SK-N-SH treated with all-trans-retinoic acid at 6 μM for 48 hours (cell line): ENCODE measurements at regions not wholly inside any gene's neighbourhood (a gene's known extent, or its start where the extent isn't known, plus 50 kb on each side); places are given as distances from the start of the nearest gene placed in this dataset.

Source experiments
- ATAC-seq: fragments of 200-7000 bp; cut with Tn5 transposase; 3 replicates; pipeline ENCODE4 v1.9.1; 2020; ENCODE audit warnings: mild to moderate bottlenecking, moderate library complexity
- ARNTL ChIP-seq: fragments of 450-650 bp; formaldehyde crosslinking; IDR thresholded peaks from 2 replicates; pipeline ENCODE4 v1.5.0; 2020; ENCODE audit warnings: low read depth, mild to moderate bottlenecking, moderate library complexity, borderline replicate concordance
- BACH2 ChIP-seq: fragments of 250-450 bp; sonication (Bioruptor Pico); IDR thresholded peaks from 2 replicates; pipeline ENCODE4 v1.9.0; 2021; ENCODE audit warnings: mild to moderate bottlenecking, borderline replicate concordance
- CSDC2 ChIP-seq: fragments of 250-450 bp; sonication (Bioruptor Pico); IDR thresholded peaks from 2 replicates; pipeline ENCODE4 v1.5.0; 2020; ENCODE audit warnings: mild to moderate bottlenecking, moderate library complexity
- ESRRG ChIP-seq: fragments of 250-450 bp; sonication (Bioruptor Pico); IDR thresholded peaks from 2 replicates; pipeline ENCODE4 v1.6.1; 2021; ENCODE audit warnings: mild to moderate bottlenecking
- GLIS3 ChIP-seq: fragments of 250-450 bp; sonication (Bioruptor Pico); IDR thresholded peaks from 2 replicates; pipeline ENCODE4 v1.5.0; 2020; ENCODE audit warnings: mild to moderate bottlenecking, moderate library complexity
- ISL1 ChIP-seq: fragments of 250-450 bp; sonication (Bioruptor Pico); IDR thresholded peaks from 2 replicates; pipeline ENCODE4 v2.1.2; 2022; ENCODE audit warnings: mild to moderate bottlenecking, moderate library complexity
- OSR1 ChIP-seq: fragments of 250-450 bp; sonication (Bioruptor Pico); IDR thresholded peaks from 2 replicates; pipeline ENCODE4 v1.8.0; 2022; ENCODE audit warnings: moderate library complexity, mild to moderate bottlenecking, inconsistent platforms
- PATZ1 ChIP-seq: fragments of 250-450 bp; sonication (Bioruptor Pico); IDR thresholded peaks from 2 replicates; pipeline ENCODE4 v1.8.0; 2020; ENCODE audit warnings: mild to moderate bottlenecking, moderate library complexity, borderline replicate concordance
- RARB ChIP-seq: fragments of 250-450 bp; sonication (Bioruptor Pico); IDR thresholded peaks from 2 replicates; pipeline ENCODE4 v1.8.0; 2021; ENCODE audit warnings: mild to moderate bottlenecking, moderate library complexity
- SNAI2 ChIP-seq: fragments of 250-450 bp; sonication (Bioruptor Pico); IDR thresholded peaks from 2 replicates; pipeline ENCODE4 v1.5.0; 2020; ENCODE audit warnings: mild to moderate bottlenecking, moderate library complexity
- TCF4 ChIP-seq: fragments of 250-450 bp; sonication (Bioruptor Pico); IDR thresholded peaks from 2 replicates; pipeline ENCODE4 v1.8.0; 2021; ENCODE audit warnings: mild to moderate bottlenecking, moderate library complexity, borderline replicate concordance
- TOX ChIP-seq: fragments of 250-450 bp; sonication (Bioruptor Pico); IDR thresholded peaks from 2 replicates; pipeline ENCODE4 v1.8.0; 2021; ENCODE audit warnings: mild to moderate bottlenecking, moderate library complexity, borderline replicate concordance
- ZC3H10 ChIP-seq: fragments of 250-450 bp; sonication (Bioruptor Pico); IDR thresholded peaks from 2 replicates; pipeline ENCODE4 v1.5.1; 2021; ENCODE audit warnings: mild to moderate bottlenecking, moderate library complexity
- ZFP3 ChIP-seq: fragments of 250-450 bp; sonication (Bioruptor Pico); IDR thresholded peaks from 2 replicates; pipeline ENCODE4 v1.5.0; 2020; ENCODE audit warnings: mild to moderate bottlenecking, moderate library complexity
- ZFP30 ChIP-seq: fragments of 450-650 bp; formaldehyde crosslinking; IDR thresholded peaks from 2 replicates; pipeline ENCODE4 v1.5.0; 2022; ENCODE audit warnings: mild to moderate bottlenecking, moderate library complexity
- ZNF565 ChIP-seq: fragments of 450-650 bp; formaldehyde crosslinking; conservative IDR thresholded peaks from 2 replicates; pipeline ENCODE4 v1.5.0; 2020; ENCODE audit warnings: low read depth, mild to moderate bottlenecking, moderate library complexity
- ZNF70 ChIP-seq: fragments of 450-650 bp; formaldehyde crosslinking; IDR thresholded peaks from 2 replicates; pipeline ENCODE4 v1.5.0; 2020; ENCODE audit warnings: mild to moderate bottlenecking, moderate library complexity
- ZNF8 ChIP-seq: fragments of 450-650 bp; formaldehyde crosslinking; IDR thresholded peaks from 2 replicates; pipeline ENCODE4 v1.5.0; 2020; ENCODE audit warnings: mild to moderate bottlenecking, moderate library complexity
- TF ChIP-seq, protein P1 (sequence below): fragments of 250-450 bp; sonication (Bioruptor Pico); IDR thresholded peaks from 2 replicates; pipeline ENCODE4 v1.5.1; 2020; ENCODE audit warnings: low read depth, mild to moderate bottlenecking, moderate library complexity
- TF ChIP-seq, protein P2 (sequence below): fragments of 250-450 bp; sonication (Bioruptor Pico); IDR thresholded peaks from 2 replicates; pipeline ENCODE4 v1.5.0; 2020; ENCODE audit warnings: mild to moderate bottlenecking, moderate library complexity
- TF ChIP-seq, protein P3 (sequence below): fragments of 250-450 bp; sonication (Bioruptor Pico); IDR thresholded peaks from 2 replicates; pipeline ENCODE4 v1.5.1; 2021; ENCODE audit warnings: mild to moderate bottlenecking, moderate library complexity

DNA sequence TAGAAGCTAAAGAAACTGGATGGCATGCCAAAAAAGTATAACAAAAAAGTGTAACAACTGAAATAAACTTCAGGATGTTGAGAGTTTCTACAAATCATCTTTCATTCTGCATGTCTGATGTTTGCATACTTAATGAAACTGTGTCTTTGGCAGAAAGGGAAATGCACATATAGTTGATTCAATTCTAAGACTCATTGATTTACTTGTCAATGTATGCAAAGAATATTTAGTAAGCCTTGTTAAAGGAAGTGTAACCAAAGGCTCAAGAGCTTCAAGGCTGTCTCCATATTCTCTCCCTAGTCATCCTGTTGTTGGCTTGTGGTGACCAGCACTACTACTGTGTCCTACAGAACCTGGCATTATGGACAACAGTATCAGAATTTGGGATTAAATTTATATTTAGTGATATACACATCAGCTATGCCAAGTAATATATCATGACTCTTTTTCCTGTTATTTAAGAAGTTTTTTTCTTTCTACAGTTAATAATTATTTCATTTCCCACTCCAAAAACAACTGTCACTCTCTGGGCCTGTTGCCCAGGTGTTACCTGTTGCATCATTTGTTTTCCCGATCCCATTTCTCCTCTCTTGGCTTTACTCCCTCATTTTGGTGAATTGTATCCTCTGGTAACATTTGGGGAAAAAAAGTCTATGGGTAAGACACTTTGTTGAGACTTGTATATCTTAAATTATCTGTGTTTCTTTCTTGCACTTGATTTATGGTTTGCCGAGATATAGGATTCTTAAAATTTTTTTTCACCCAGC is 226.6 kb upstream of the BMPER start:
- ATAC-seq: no peak
- TF ChIP-seq BACH2: no peak
- TF ChIP-seq CSDC2 (CRISPR knock-in tag): no peak
- no peak for TF ChIP-seq ARNTL (CRISPR knock-in tag)
- TF ChIP-seq ZNF70 (CRISPR knock-in tag): no peak
- no peak for TF ChIP-seq ZFP3 (CRISPR knock-in tag)
- TF ChIP-seq TOX (CRISPR knock-in tag): no peak
- TF ChIP-seq ESRRG: no peak

- TF ChIP-seq ISL1 (no peak), ZNF565 (no peak), TOX (CRISPR knock-in tag) (no peak), ESRRG (no peak)
- TF ChIP-seq, protein P1, sequence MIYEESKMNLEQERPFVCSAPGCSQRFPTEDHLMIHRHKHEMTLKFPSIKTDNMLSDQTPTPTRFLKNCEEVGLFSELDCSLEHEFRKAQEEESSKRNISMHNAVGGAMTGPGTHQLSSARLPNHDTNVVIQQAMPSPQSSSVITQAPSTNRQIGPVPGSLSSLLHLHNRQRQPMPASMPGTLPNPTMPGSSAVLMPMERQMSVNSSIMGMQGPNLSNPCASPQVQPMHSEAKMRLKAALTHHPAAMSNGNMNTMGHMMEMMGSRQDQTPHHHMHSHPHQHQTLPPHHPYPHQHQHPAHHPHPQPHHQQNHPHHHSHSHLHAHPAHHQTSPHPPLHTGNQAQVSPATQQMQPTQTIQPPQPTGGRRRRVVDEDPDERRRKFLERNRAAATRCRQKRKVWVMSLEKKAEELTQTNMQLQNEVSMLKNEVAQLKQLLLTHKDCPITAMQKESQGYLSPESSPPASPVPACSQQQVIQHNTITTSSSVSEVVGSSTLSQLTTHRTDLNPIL (CRISPR knock-in tag): no peak
- ATAC-seq: no peak
Observed at GRCh38 chr7:33680682-33681081, 224.7 kb upstream of the BMPER start.

DNA sequence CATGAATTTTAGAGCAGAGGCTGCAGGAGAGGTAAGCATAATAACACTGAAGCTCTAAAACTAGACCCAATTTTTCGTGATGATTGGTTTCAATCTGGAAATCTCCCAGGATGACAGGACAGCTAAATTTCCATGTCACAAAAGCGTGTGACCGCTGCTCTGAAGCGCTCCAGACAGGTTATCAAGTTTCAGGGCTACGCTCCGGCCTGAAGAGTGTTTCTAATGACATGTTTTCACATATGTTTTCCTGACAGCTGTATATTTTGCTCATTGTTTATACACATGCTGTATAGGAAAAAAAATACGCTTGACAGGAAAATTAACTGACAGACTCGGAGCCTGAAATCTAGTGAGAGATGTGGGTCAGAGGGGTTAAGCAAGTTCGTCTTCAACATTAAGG is 219.8 kb upstream of the BMPER start:
- no peak for TF ChIP-seq GLIS3
- TF ChIP-seq, protein P1 (CRISPR knock-in tag): no peak
- ATAC-seq: no peak

- no peak for ATAC-seq
- TF ChIP-seq TCF4 (CRISPR knock-in tag): no peak
- no peak for TF ChIP-seq TOX (CRISPR knock-in tag)
- TF ChIP-seq ZFP3 (CRISPR knock-in tag): no peak
- TF ChIP-seq CSDC2 (CRISPR knock-in tag): no peak
- TF ChIP-seq ZNF70 (CRISPR knock-in tag): no peak
- no peak for TF ChIP-seq ESRRG
- TF ChIP-seq OSR1 (CRISPR knock-in tag): no peak
- no peak for TF ChIP-seq ZNF8
- TF ChIP-seq SNAI2 (CRISPR knock-in tag): no peak
- TF ChIP-seq, protein P2, sequence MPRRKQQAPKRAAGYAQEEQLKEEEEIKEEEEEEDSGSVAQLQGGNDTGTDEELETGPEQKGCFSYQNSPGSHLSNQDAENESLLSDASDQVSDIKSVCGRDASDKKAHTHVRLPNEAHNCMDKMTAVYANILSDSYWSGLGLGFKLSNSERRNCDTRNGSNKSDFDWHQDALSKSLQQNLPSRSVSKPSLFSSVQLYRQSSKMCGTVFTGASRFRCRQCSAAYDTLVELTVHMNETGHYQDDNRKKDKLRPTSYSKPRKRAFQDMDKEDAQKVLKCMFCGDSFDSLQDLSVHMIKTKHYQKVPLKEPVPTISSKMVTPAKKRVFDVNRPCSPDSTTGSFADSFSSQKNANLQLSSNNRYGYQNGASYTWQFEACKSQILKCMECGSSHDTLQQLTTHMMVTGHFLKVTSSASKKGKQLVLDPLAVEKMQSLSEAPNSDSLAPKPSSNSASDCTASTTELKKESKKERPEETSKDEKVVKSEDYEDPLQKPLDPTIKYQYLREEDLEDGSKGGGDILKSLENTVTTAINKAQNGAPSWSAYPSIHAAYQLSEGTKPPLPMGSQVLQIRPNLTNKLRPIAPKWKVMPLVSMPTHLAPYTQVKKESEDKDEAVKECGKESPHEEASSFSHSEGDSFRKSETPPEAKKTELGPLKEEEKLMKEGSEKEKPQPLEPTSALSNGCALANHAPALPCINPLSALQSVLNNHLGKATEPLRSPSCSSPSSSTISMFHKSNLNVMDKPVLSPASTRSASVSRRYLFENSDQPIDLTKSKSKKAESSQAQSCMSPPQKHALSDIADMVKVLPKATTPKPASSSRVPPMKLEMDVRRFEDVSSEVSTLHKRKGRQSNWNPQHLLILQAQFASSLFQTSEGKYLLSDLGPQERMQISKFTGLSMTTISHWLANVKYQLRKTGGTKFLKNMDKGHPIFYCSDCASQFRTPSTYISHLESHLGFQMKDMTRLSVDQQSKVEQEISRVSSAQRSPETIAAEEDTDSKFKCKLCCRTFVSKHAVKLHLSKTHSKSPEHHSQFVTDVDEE: no peak
- no peak for TF ChIP-seq PATZ1 (CRISPR knock-in tag)
- no peak for TF ChIP-seq ZNF565
- TF ChIP-seq RARB (CRISPR knock-in tag): no peak
- TF ChIP-seq ISL1: no peak
- TF ChIP-seq ZC3H10 (CRISPR knock-in tag): no peak
- TF ChIP-seq, protein P3, sequence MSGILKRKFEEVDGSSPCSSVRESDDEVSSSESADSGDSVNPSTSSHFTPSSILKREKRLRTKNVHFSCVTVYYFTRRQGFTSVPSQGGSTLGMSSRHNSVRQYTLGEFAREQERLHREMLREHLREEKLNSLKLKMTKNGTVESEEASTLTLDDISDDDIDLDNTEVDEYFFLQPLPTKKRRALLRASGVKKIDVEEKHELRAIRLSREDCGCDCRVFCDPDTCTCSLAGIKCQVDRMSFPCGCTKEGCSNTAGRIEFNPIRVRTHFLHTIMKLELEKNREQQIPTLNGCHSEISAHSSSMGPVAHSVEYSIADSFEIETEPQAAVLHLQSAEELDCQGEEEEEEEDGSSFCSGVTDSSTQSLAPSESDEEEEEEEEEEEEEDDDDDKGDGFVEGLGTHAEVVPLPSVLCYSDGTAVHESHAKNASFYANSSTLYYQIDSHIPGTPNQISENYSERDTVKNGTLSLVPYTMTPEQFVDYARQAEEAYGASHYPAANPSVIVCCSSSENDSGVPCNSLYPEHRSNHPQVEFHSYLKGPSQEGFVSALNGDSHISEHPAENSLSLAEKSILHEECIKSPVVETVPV (CRISPR knock-in tag): no peak
- TF ChIP-seq, protein P1 (CRISPR knock-in tag): no peak
- TF ChIP-seq ZFP30 (CRISPR knock-in tag): no peak
Observed at GRCh38 chr7:33685981-33686683, 219.2 kb upstream of the BMPER start.
